ENCODE measurements at regions not wholly inside any gene's neighbourhood (a gene's known extent, or its start where the extent isn't known, plus 50 kb on each side); places are given as distances from the start of the nearest gene placed in this dataset.

DNA sequence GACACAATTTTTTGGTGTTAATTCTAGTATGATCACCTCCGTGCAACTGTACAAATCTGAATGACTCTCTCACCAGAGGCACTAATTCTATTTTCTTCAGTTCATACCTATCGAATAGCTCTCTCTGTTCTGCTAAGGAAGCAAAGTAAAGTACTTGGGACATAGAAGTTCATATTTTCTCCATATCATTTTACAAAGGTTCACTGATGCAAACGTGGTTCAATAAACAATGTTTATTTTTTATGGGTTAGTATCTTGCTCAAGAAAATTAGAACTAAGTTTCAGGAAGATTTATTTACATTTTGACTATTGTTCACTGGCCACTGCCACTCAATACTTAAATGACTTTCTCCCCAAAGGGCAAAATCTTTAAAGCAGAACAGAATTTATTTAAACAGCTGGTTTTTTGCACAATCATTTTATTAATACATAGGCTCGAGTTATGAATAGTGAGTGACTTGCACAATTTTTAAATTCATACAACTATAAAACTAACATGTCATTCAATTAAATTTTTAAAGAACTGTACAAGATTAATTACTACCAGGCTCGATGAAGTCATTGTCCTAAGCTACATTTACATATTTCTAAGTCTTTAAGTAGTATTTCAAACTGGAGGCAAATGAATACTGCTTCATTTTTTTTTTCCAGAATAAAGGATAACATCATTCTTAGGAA, 255.8 kb downstream of the C16orf95 start:
- DNase-seq: no peak

DNA sequence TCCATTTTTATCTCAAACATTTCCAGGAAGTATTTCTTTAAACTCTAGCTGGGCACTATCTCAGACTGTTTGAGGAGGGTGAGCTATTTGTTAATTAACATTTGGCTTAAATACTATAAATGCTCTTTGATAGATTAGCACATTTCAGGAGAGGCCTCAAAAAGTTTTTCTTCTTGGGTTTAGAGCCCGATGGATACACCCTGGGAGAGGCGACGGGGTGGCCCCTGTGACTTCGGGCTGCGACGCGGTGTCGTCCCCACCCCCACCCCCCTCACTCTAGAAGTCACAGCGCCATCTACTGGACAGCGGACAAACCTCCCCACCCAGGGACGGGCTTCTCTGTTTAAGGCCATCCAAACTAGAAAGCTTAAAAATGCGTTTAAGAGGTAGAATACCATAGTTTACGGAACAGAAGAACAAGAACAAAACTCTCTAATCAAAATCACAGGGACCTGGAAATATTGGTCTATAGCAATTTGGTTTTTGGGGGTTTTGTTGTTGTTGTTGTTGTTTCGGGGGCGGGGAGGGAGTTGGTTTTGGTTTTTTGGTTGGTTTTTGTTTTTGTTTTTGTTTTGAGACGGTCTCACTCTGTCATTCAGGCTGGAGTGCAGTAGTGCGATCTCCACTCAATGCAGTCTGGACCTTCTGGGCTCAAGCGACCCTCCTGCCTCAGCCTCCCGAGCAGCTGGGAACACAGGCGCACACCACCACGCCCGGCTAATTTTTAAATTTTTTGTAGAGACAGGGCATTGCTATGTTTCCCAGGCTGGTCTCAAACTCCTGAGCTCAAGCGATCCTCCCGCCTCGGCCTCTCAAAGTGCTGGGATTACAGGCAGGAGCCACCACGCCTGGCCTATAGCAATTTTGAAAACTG, 254.4 kb downstream of the C16orf95 start:
- DNase-seq: peak in 29 of 58 donors; percentile 4 to 63 (median 25)

DNA sequence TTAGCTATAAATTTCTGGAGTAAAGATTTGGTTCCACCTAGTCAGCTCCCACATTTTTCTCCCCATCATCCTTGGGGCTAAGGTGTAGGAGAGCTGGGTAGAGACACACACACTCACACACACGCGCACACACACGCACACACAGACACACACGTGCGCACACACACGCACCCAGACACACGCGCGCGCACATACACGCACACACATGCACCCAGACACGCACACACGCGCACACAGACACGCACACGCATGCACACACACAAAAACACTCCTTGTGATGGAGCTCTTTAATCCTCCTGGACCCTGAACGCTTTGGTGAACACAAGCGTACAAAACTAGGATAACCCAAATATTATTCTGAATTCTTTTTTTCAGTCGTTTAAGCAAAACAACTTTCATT, 253.6 kb downstream of the C16orf95 start:
- no peak for DNase-seq

DNA sequence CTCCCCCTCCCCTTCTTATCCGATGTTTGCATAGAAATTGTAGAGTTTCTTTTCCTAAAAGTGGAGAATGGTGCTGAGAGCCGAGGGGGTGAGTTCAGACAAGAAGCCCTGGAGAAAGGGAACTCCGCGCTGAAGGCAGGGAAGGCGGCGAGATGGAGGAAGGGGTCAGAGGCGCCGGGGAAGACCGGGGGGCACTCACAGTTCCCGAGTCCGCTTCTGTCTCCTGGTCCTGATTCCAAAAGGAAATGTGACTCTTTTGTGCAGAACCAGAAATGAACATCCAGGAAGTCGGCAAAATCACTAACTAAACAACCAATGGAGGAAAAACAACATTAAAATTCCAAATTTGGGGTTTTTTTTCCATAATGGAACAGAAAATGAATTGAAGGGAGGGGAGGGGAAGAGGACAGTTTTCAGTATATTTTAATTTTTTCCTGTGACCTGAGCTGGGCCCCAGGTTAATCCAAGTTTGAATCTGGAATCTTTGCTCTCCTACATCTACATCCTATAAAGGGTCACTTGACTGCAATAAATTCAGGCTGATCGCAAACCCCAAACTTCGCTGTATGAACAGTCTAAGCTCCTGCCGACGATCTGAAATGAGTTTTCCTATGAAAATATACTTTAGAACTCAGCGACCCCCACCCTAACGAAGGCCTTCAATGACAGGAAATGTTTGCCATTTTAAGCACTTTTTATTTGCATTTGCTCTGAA, 252.3 kb downstream of the C16orf95 start:
- DNase-seq: no peak

DNA sequence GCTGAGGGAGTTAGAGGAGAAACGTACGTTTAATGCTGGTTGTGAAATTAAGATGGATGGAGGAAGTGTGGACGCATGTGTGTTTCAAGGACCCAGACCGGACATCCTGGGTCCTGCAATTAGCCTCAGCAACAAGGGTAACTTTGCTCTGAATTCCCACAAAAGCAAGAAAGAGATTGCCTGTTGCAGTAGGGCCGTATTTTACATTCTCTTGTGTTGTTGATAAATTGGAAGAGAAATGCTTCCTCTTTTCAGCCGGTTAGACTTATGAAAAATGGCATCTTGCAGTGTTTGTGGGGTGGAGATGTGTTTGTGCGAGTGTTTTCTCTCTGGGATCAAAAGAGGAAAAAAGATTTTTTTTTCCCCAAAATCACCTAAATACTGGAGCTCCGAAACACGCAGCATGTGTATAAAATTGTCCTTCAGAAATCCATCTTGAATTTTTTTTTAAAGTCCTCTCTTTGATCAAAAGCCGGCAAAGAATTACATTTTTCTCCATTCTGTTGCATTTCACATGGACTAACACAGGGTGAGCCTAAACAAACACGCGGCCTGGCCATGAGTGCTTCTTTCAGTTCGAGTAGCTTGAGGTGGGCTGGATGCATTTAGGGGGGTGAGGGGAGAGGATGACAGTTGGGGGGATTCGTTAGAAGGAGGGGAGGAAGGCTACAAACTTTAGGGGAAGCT, 251.6 kb downstream of the C16orf95 start:
- DNase-seq: no peak

DNA sequence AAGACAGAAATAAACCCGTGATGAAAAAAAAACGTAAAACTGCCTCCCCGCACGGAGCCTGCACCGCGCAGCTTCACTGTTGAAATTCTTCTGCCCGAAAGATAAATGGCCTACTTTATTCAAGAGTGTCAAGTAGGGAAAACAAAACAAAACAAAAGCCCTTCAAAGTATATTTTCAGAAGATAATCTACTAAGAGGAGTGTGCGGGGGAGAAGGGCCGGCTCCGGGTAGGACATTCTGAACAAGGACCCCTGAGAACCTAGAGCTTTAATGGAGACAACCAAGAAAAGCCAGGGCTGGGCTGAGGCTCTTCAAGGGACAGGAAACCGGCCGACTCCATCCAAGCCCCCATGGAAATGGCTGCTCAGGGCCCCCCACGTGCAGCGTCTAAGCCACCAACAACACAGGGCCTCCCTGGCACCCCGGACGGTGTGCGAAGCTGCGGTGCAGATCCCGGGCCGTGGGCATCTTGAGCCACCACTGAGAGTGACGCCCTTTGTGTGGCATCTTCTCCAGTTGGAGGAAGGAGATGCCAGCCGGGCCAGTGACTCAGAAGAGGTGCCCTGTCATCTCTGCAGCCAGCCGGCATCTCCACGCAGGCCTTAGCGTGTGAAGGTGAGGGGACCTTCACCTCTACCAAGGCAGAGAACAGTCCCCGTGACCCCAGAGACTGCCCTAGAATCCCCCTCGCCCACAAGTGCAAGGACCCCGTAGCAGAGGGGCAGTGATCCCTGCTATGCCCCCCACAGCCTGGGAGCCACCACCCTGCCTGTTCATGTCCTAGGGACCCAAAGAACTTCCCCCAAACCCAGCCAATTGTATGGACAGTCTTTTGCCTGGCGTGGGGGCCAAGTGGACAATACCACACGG, 250.8 kb downstream of the C16orf95 start:
- no peak for DNase-seq

DNA sequence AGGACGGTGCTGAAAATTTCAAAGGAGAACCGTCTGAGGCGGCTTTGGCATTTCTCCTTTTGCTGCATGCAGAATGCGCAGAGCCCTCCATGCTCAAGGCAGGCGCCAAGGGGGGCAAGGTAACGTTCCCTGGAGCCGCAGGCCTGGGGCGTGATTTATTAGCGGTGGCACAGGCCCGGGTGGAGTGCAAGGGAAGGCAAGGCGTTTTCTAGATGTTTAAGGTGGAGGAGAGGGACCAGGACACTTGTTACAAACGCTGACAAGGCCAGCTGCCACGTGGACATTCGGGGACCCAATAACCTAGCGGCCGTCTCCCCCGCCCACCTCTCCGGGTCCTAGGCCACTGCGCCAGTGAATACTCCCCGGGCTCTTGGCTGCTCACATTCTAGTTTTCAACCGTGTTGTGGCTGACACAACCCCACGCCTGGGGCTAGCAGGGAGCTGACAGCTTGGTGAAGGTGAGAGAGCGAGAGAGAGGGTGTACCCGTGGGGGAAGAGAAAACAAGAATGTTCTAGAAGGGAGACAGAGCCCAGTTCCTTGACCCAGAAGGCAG, 250.1 kb downstream of the C16orf95 start:
- DNase-seq: no peak

DNA sequence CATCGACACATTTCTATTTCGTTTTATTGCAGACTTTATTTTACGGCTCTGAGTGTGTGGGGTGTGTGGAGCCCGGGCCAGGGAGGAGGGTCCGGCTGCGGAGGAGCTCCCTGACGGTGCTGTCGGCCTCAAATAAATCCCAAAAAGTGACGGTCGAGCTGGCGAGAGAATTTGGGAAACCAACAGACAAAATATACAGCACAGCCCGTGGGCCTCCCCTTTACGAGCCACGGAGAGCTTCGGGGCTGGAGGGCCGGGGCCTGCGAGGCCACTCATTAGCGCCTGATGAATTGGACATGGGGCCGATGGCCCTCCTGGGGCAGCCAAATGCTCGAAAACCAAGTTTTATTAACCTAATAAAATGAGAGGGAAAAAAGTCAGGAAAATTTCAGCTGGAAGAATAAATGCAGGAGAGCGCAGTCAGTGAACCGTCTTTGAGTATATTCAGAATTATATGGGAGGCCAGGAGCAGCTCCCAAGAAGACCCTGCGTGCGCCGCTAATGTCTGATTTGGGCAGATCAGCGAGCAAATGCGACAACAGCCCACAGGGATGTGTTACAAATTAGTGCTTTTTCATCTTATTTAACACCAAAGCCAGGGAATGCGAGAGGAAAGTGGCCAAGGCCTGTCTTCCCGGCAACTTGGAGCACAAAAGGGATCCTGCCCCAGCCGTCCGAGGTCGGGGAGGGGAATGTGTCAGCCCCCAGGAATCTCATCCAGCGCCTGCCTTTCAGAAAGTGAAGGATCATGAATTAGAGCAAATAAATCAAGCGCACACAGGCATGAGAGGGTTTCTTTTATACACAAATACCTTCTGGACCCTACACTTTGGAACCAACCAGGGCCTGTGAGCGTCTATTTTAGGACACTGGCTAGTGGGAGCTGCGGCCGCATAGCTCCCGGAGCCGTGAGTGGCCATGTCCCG, 249.1 kb downstream of the C16orf95 start:
- peak in 3 of 58 donors; percentile 11 to 55 (median 35) for DNase-seq

DNA sequence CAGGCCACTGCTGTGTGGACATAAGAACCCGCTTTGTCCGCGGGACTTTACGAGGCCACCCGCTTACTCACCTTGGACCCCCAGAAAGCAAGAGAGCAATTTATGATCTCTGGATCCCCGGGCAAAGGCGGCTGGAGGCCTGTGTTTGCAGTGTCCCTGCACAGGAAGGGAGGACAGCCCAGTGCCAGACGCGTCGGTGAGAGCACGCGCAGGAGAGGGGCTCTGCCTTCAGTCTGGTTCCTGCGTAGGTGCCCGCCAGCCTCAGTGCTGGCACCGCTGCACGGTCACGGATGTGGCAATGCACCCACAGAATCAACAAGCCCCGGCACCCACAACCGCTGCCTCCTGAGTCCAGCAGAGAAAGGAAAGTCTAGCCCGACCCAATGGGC, 248.4 kb downstream of the C16orf95 start:
- no peak for DNase-seq

DNA sequence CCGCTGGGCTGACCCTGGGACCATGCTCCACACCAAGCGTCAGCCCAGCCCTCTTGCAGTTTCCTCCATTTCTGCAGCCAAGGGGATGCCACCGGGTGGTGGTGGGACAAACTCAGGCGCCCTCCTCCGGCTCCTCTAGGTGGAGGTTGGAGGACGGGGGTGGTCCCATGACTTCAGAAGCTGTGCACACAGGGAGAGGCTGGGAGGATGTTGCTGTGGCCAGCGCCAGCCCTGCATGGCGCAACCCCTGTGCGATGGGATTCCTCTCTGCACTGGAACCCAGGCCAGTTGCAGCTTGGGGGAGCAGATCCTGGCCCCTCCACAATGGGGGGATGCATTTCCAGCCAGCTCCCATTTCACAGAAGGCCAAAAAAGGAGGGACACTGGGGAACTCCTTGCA, 246.5 kb downstream of the C16orf95 start:
- no peak for DNase-seq

DNA sequence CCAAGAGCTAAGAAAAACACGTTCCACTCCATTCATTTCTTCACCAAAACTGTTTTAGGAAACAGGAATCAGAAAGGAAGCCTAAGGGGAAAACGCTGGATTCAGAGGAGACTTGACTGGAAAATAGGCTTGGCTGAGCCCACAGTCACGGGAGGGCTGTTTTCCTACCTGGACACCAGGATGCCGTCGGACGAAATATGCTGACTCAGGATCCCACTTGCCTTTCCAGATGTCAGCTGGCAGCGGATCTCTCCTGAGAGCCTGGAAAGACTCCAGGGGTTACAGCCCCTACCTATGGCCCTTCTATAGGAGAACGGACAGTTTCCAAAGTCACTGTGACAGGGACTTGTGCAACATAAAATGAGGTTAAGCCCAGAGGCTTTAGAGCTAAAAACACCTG, 245.1 kb downstream of the C16orf95 start:
- DNase-seq: no peak

DNA sequence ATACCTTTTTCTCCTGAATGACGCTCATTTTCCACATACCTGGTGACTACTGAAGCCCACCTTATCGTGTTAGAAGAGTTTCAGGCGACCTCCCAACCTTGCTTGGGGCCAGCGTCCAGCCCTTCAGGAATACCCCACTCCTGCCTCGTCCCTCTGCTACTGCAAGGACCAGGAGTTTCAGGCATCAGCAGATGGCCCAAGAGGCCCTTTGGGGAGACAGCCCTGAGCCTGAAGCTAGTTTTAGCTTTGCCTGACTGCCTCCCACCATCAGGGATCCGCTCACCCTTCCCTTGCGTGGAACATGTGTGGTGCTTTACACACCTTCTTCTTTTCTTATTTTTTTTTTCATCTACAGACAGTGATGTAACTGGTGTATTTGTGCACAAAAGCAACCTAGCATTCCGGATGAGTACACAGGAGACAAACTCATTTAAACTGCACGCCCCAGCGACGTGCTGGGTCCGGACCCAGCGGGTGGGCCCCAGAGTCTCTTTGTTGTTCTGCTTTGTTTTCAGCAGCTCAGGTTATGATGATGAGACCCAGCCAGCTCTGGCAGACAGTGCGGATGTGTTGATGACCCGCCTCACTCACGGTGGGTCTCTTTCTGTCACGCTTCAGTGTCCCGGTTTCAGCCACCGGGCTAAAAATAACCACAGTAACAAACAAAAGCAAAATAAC, 242.4 kb downstream of the C16orf95 start:
- DNase-seq: no peak

DNA sequence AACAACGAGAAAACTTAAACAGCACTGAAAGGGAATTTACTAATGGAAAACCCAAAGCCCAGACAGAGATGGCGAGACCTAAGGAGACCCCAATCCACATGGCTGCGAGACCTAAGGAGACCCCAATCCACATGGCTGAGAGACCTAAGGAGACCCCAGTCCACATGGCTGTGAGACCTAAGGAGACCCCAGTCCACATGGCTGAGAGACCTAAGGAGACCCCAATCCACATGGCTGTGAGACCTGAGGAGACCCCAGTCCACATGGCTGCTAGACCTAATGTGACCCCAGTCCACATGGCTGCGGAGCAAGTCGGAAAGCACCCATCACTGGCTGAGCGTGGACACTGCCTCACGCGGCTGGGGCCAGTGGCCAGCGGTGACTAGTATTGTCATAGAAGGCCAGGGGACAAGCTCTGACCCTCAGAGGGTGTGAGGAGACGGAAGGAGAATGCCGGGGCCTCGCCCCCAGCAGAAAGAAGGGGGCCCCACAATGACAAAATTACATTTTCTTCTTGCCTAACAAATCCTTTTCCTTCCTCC, 241.8 kb downstream of the C16orf95 start:
- DNase-seq: no peak

DNA sequence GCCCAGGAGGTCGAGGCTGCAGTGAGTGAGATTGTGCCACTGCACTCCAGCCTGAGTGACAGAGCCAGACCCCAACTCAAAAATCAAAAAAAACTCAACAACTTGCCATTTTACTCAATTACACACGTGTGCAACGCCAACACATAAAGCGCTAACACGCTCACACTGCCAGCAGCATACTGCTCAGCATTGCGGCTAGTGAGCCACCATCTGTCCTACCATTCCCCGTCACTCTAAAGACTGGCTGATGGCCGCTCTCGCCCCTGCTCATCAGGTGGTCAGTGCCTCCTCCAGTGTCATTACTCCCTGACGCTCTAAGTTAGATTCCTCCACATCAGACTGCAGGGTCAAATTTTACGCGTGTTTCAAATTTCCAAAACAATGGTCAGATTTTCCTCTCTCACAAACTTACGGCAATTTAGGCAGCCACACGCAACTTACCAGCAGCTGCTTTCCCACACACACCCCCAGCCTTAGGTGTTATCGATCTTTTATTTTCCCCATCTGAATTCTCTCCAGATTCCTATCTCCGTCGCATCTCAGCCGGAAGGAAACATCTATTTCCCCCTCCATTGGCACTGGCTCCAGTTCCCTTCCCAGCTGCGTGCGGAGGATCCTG, 240.8 kb downstream of the C16orf95 start:
- DNase-seq: no peak

DNA sequence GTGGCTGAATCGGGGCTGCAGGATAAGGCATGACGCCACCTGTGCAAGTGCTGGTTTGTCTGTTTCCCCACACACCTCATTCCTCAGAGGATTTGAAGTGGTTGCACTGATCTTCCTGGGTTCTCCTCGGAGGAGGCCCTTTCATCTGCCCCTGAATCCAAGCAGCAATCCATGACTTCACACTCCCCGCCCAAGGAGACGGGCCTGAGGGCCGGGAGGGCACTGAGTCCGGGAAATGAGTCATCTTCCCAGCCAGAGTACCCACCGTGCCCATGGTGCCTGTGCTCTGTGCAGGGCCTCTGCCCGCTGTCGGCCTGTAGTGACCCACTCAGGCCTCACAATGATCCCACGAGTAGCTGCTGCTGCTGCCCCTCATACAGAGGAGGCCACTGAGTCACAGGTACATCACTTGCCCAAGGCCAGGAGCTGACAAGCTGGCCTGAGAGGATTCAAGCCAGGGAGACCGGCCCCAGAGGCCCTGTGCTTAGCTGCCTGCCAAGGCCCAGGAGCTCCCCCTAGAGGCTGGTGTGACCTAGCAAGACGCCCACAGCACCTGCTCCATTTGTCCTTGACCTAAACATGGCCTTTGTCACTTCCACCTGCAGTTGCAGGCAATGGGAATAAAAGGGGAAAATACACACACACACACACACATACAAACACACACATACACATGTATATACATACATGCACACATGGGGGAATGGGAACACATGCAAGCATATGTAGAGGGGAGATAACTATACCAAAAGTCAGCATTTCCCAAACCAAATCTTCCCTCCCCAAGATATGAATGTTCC, 240.0 kb downstream of the C16orf95 start:
- peak in 2 of 58 donors; percentile 6 to 10 for DNase-seq

DNA sequence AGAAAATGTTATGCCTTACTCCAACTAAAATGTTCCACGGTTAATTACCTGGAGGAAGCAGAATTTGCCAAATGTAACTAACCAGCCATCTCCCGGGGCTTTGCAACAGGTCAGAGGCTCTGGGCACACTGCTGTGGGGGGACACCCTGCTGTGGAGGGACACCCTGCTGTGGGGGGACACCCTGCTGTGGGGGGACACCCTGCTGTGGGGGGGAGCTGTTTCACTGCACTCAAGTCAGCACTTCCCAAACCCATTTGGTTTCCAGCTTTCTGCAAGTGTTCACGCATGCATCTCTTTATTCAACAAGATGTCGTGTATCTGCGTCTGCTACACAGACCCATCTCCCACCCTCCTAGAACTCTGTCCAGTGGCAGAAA, 239.5 kb downstream of the C16orf95 start:
- DNase-seq: no peak

All from anterior cingulate cortex (tissue), 58 donors.